Astrocyte (in vitro differentiated cells and primary cell): ENCODE measurements at regions not wholly inside any gene's neighbourhood (a gene's known extent, or its start where the extent isn't known, plus 50 kb on each side); places are given as distances from the start of the nearest gene placed in this dataset.

Source experiments
- EZH2 ChIP-seq: IDR thresholded peaks from 2 replicates; pipeline ENCODE4 v1.6.1; 2012; ENCODE audit warnings: mild to moderate bottlenecking, low read length, inconsistent platforms; ENCODE audit not compliant: insufficient read depth
- TF ChIP-seq, protein P1 (sequence below): IDR thresholded peaks from 2 replicates; pipeline ENCODE4 v1.5.1; 2011; ENCODE audit warnings: low read depth, mild to moderate bottlenecking, inconsistent platforms, low read length, moderate library complexity; ENCODE audit not compliant: insufficient read depth

GRCh38 chr4:116603096-116603495, 482.3 kb downstream of the TRAM1L1 start:
- TF ChIP-seq, protein P1, sequence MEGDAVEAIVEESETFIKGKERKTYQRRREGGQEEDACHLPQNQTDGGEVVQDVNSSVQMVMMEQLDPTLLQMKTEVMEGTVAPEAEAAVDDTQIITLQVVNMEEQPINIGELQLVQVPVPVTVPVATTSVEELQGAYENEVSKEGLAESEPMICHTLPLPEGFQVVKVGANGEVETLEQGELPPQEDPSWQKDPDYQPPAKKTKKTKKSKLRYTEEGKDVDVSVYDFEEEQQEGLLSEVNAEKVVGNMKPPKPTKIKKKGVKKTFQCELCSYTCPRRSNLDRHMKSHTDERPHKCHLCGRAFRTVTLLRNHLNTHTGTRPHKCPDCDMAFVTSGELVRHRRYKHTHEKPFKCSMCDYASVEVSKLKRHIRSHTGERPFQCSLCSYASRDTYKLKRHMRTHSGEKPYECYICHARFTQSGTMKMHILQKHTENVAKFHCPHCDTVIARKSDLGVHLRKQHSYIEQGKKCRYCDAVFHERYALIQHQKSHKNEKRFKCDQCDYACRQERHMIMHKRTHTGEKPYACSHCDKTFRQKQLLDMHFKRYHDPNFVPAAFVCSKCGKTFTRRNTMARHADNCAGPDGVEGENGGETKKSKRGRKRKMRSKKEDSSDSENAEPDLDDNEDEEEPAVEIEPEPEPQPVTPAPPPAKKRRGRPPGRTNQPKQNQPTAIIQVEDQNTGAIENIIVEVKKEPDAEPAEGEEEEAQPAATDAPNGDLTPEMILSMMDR, result no peak
- no peak for TF ChIP-seq EZH2
